Osteoblast (primary cell): ENCODE measurements at regions not wholly inside any gene's neighbourhood (a gene's known extent, or its start where the extent isn't known, plus 50 kb on each side); places are given as distances from the start of the nearest gene placed in this dataset.
"Not testable (repeated sequence)": the region's sequence is repeated elsewhere in the genome, so short reads cannot be mapped to it uniquely, and the experiment has no call there.

Source experiments
- DNase-seq: peaks from one replicate; pipeline ENCODE4 v3.0.0; 2011; ENCODE audit warnings: low spot score, mixed read lengths; ENCODE audit not compliant: insufficient read length; ENCODE audit errors: missing footprints
- H2AFZ ChIP-seq: 2 replicates; pipeline ENCODE4 v1.6.0; 2011; ENCODE audit warnings: mild to moderate bottlenecking, low read length
- H3K27ac ChIP-seq: 2 replicates; pipeline ENCODE4 v1.5.1; 2011; ENCODE audit warnings: mild to moderate bottlenecking, low read depth, low read length, moderate library complexity
- H3K27me3 ChIP-seq: 2 replicates; pipeline ENCODE4 v1.6.0; 2012; ENCODE audit warnings: mild to moderate bottlenecking, control low read depth, inconsistent platforms, low read length, moderate library complexity; ENCODE audit not compliant: insufficient read depth
- H3K36me3 ChIP-seq: 2 replicates; pipeline ENCODE4 v1.5.1; 2011; ENCODE audit warnings: mild to moderate bottlenecking, low read length, control low read depth, moderate library complexity; ENCODE audit not compliant: insufficient read depth
- H3K4me1 ChIP-seq: 2 replicates; pipeline ENCODE4 v1.5.1; 2011; ENCODE audit warnings: mild to moderate bottlenecking, low read length, control low read depth, moderate library complexity; ENCODE audit not compliant: insufficient read depth
- H3K4me2 ChIP-seq: 2 replicates; pipeline ENCODE4 v1.6.0; 2011; ENCODE audit warnings: mild to moderate bottlenecking, low read length; ENCODE audit not compliant: insufficient read depth
- H3K4me3 ChIP-seq: fragments of 200-600 bp; sonication (generic); 3 replicates; pipeline ENCODE4 v1.5.1; 2012; ENCODE audit warnings: mild to moderate bottlenecking, low read length, inconsistent platforms; ENCODE audit not compliant: insufficient read depth
- H3K79me2 ChIP-seq: 2 replicates; pipeline ENCODE4 v1.6.0; 2012; ENCODE audit warnings: mild to moderate bottlenecking, low read length, control low read depth, inconsistent platforms; ENCODE audit not compliant: insufficient read depth
- H3K9me3 ChIP-seq: 2 replicates; pipeline ENCODE4 v1.5.1; 2011; ENCODE audit warnings: low read depth, low read length, control low read depth
- H4K20me1 ChIP-seq: 2 replicates; pipeline ENCODE4 v1.6.0; 2012; ENCODE audit warnings: mild to moderate bottlenecking, low read length, control low read depth; ENCODE audit not compliant: insufficient read depth
- CTCF ChIP-seq: IDR thresholded peaks from 2 replicates; pipeline ENCODE4 v1.5.1; 2011; ENCODE audit warnings: mild to moderate bottlenecking, low read depth, low read length, moderate library complexity; ENCODE audit errors: extremely low read depth

- not testable (repeated sequence) for H3K27ac ChIP-seq, H3K79me2 ChIP-seq, H4K20me1 ChIP-seq, H3K27me3 ChIP-seq, H3K4me2 ChIP-seq, DNase-seq, H3K9me3 ChIP-seq, H3K36me3 ChIP-seq, H3K4me3 ChIP-seq, H2AFZ ChIP-seq
- peaks cover 12% of the 10 kb centered on the region for H3K4me1 ChIP-seq
These were observed 147.4 kb downstream of the NPIPB11 start for GRCh38 chr16:29258946-29259634.

- not testable (repeated sequence) for H3K79me2 ChIP-seq, H4K20me1 ChIP-seq, H2AFZ ChIP-seq, DNase-seq, H3K36me3 ChIP-seq, H3K9me3 ChIP-seq, H3K27me3 ChIP-seq, H3K4me2 ChIP-seq, H3K4me1 ChIP-seq, H3K27ac ChIP-seq, H3K4me3 ChIP-seq
- peak; percentile 56 for TF ChIP-seq CTCF
These were observed 148.8 kb downstream of the NPIPB11 start for GRCh38 chr16:29257419-29258336.

GRCh38 chr16:29256501-29256981 is 150.0 kb downstream of the NPIPB11 start:
- Histone ChIP-seq H3K4me2 (no peak overlapping the region), H2AFZ (no peak overlapping the region), H3K4me1 (no peaks in the 10 kb centered on the region), H3K79me2 (no peaks in the 10 kb centered on the region), H3K4me3 (no peak overlapping the region), H3K27me3 (no peaks in the 10 kb centered on the region), H3K36me3 (no peaks in the 10 kb centered on the region), H3K27ac (no peak overlapping the region), H4K20me1 (no peaks in the 10 kb centered on the region), H3K9me3 (no peaks in the 10 kb centered on the region)
- DNase-seq, result peak; percentile 59
- TF ChIP-seq CTCF, result no peak

- H3K36me3 ChIP-seq, H4K20me1 ChIP-seq, H3K4me2 ChIP-seq, H3K4me1 ChIP-seq, H2AFZ ChIP-seq, H3K9me3 ChIP-seq, H3K27ac ChIP-seq, H3K79me2 ChIP-seq, H3K27me3 ChIP-seq, DNase-seq, H3K4me3 ChIP-seq: not testable (repeated sequence)
These were observed 150.6 kb downstream of the NPIPB11 start for GRCh38 chr16:29255957-29256356.

- not testable (repeated sequence) for H3K79me2 ChIP-seq, H4K20me1 ChIP-seq, H3K27ac ChIP-seq, H3K4me3 ChIP-seq, H2AFZ ChIP-seq, H3K9me3 ChIP-seq, H3K36me3 ChIP-seq, DNase-seq, H3K4me2 ChIP-seq, H3K4me1 ChIP-seq, H3K27me3 ChIP-seq
These were observed 151.1 kb downstream of the NPIPB11 start for GRCh38 chr16:29255496-29255796.
